HepG2 (cell line): ENCODE measurements at regions not wholly inside any gene's neighbourhood (a gene's known extent, or its start where the extent isn't known, plus 50 kb on each side); places are given as distances from the start of the nearest gene placed in this dataset.

ENCODE experiments used
- ATAC-seq: fragments of 200-7000 bp; cut with Tn5 transposase; 3 replicates; pipeline ENCODE4 v1.9.1; 2020; ENCODE audit warnings: mild to moderate bottlenecking, moderate library complexity
- BruUV-seq: library from RNA; stranded (reverse); fragments of 400-500 nt; replicated peaks from 2 replicates; lab custom pipeline; 2021; lab: Mats Ljungman, UMichigan
- CTCF ChIA-PET: fragments of 300-600 bp; formaldehyde crosslinking; extraction: SDS; loops from one replicate; lab custom pipeline; 2021; ENCODE audit warnings: low total read pairs, inconsistent platforms, low intra/inter-chr PET ratio; lab: Yijun Ruan, JAX
- POLR2A ChIA-PET: fragments of 350-600 bp; sonication (Branson Sonifier 250); formaldehyde crosslinking; loops from one replicate; lab custom pipeline; 2020; ENCODE audit warnings: antibody characterized with exemption, inconsistent platforms; lab: Yijun Ruan, JAX
- DNase-seq: peaks from one replicate; pipeline ENCODE4 v3.0.0-alpha.2; 2015; ENCODE audit warnings: low spot score
- FAIRE-seq: peaks from 3 replicates; lab custom pipeline; 2011; peaks lifted over from hg19 to GRCh38; lab: Jason Lieb, UNC
- H2AFZ ChIP-seq: one replicate; pipeline ENCODE4 v1.6.1; 2011; ENCODE audit warnings: low read length, inconsistent platforms
- H3K27ac ChIP-seq: fragments of 300-600 bp; 3 replicates; pipeline ENCODE4 v1.8.0; 2011; ENCODE audit warnings: mixed run types, mild to moderate bottlenecking, mixed read lengths, low read length, inconsistent platforms; ENCODE audit not compliant: insufficient read depth; ENCODE audit errors: extremely low read length
- H3K27me3 ChIP-seq, 2 experiments: fragments of 200-600 bp in 1 of 2; 2 replicates in 1 of 2; 3 replicates in 1 of 2; pipeline versions ENCODE4 v1.6.0 to v1.8.0; 2011; ENCODE audit warnings: low read length in 2 of 2, mild to moderate bottlenecking in 2 of 2, moderate library complexity in 2 of 2, inconsistent platforms in 1 of 2; ENCODE audit not compliant: insufficient read depth in 2 of 2, control insufficient read depth in 1 of 2
- H3K36me3 ChIP-seq, 2 experiments: fragments of 200-600 bp in 1 of 2; replicated peaks in 1 of 2; 2 replicates in 1 of 2; 3 replicates in 1 of 2; pipeline versions ENCODE4 v1.5.1 to v1.8.0; 2011; ENCODE audit warnings: low read length in 2 of 2, inconsistent platforms in 1 of 2; ENCODE audit not compliant: insufficient read depth in 2 of 2, control insufficient read depth in 1 of 2
- H3K4me1 ChIP-seq: 2 replicates; pipeline ENCODE4 v1.5.1; 2012; ENCODE audit warnings: low read length, inconsistent platforms; ENCODE audit not compliant: insufficient read depth
- H3K4me2 ChIP-seq: 2 replicates; pipeline ENCODE4 v1.6.0; 2011; ENCODE audit warnings: low read depth, low read length, inconsistent platforms
- H3K4me3 ChIP-seq, 3 experiments: fragments of 200-600 bp in 1 of 3; sonication (generic), shearing (Covaris generic) in 1 of 3; replicated peaks in 1 of 3; 2 replicates each; pipeline ENCODE4 v1.5.1; 2011 to 2016; ENCODE audit warnings: low read length in 3 of 3, inconsistent platforms in 2 of 3, low read depth in 2 of 3, mild to moderate bottlenecking in 2 of 3, control low read depth in 1 of 3, mixed read lengths in 1 of 3; ENCODE audit not compliant: insufficient read depth in 1 of 3
- H3K79me2 ChIP-seq: one replicate; pipeline ENCODE4 v1.6.1; 2011; ENCODE audit warnings: low read length, inconsistent platforms; ENCODE audit not compliant: insufficient read depth
- H3K9ac ChIP-seq: 2 replicates; pipeline ENCODE4 v1.6.0; 2011; ENCODE audit warnings: mild to moderate bottlenecking, low read depth, low read length, inconsistent platforms; ENCODE audit not compliant: insufficient read depth
- H3K9me3 ChIP-seq: 2 replicates; pipeline ENCODE4 v1.5.1; 2012; ENCODE audit warnings: mild to moderate bottlenecking, low read length
- H4K20me1 ChIP-seq: 2 replicates; pipeline ENCODE4 v1.6.0; 2011; ENCODE audit warnings: inconsistent platforms, mild to moderate bottlenecking, low read length, moderate library complexity; ENCODE audit not compliant: insufficient read depth
- CTCF ChIP-seq: sonication (generic); formaldehyde crosslinking; IDR thresholded peaks from 2 replicates; pipeline ENCODE4 v1.5.0; 2020; ENCODE audit warnings: mild to moderate bottlenecking, missing genetic modification reagents, moderate library complexity
- GABPB1 ChIP-seq: IDR thresholded peaks from 2 replicates; pipeline ENCODE4 v1.6.1; 2016; ENCODE audit warnings: mild to moderate bottlenecking, missing genetic modification reagents, moderate library complexity, missing compliant biosample characterization
- GMEB2 ChIP-seq: IDR thresholded peaks from 2 replicates; pipeline ENCODE4 v1.6.1; 2016; ENCODE audit warnings: missing biosample characterization, missing genetic modification reagents, low read depth
- IRF2 ChIP-seq: IDR thresholded peaks from 2 replicates; pipeline ENCODE4 v1.6.1; 2018; ENCODE audit warnings: missing genetic modification reagents, missing compliant biosample characterization
- KDM5B ChIP-seq: sonication (generic); formaldehyde crosslinking; IDR thresholded peaks from 2 replicates; pipeline ENCODE4 v1.4.0; 2020; ENCODE audit warnings: missing genetic modification reagents, mild to moderate bottlenecking, borderline replicate concordance
- NFKB2 ChIP-seq: sonication (generic); formaldehyde crosslinking; IDR thresholded peaks from 2 replicates; pipeline ENCODE4 v1.4.0; 2020; ENCODE audit warnings: missing genetic modification reagents, borderline replicate concordance
- PRDM4 ChIP-seq: sonication (generic); formaldehyde crosslinking; IDR thresholded peaks from 2 replicates; pipeline ENCODE4 v1.9.0; 2021; ENCODE audit warnings: missing genetic modification reagents, borderline replicate concordance
- RBFOX2 ChIP-seq: fragments of 200-400 bp; formaldehyde crosslinking; IDR thresholded peaks from 2 replicates; pipeline ENCODE4 v1.6.1; 2017; ENCODE audit warnings: low read depth, mild to moderate bottlenecking, low read length
- SNAPC2 ChIP-seq: sonication (generic); formaldehyde crosslinking; IDR thresholded peaks from 2 replicates; pipeline ENCODE4 v1.8.1; 2022; ENCODE audit warnings: mild to moderate bottlenecking, missing genetic modification reagents
- ZFP41 ChIP-seq: sonication (generic); formaldehyde crosslinking; IDR thresholded peaks from 2 replicates; pipeline ENCODE4 v1.4.0; 2020; ENCODE audit warnings: mild to moderate bottlenecking, missing genetic modification reagents, borderline replicate concordance
- ZFY ChIP-seq: sonication (generic); formaldehyde crosslinking; IDR thresholded peaks from 2 replicates; pipeline ENCODE4 v1.4.0; 2020; ENCODE audit warnings: missing genetic modification reagents
- ZNF121 ChIP-seq: sonication (generic); formaldehyde crosslinking; IDR thresholded peaks from 2 replicates; pipeline ENCODE4 v1.5.0; 2020; ENCODE audit warnings: mild to moderate bottlenecking, missing genetic modification reagents
- ZNF235 ChIP-seq: sonication (generic); formaldehyde crosslinking; IDR thresholded peaks from 2 replicates; pipeline ENCODE4 v1.8.1; 2023; ENCODE audit warnings: mild to moderate bottlenecking, missing genetic modification reagents, borderline replicate concordance
- ZNF580 ChIP-seq: IDR thresholded peaks from 2 replicates; pipeline ENCODE4 v1.6.1; 2016; ENCODE audit warnings: low read depth, borderline replicate concordance
- ZNF614 ChIP-seq: IDR thresholded peaks from 2 replicates; pipeline ENCODE4 v1.6.1; 2018; ENCODE audit warnings: missing biosample characterization, missing genetic modification reagents, inconsistent platforms, borderline replicate concordance
- WGBS: methylation state at CpG from one replicate; pipeline ENCODE4 v1.1.6; 2017; ENCODE audit warnings: low lambda C conversion rate; 5-methylcytosine and 5-hydroxymethylcytosine counted together
- in situ Hi-C: cut with HindIII; loops from 2 replicates; pipeline ENCODE4 v1.10.0; 2017; ENCODE audit warnings: low pct_unique_long_range_greater_than_20kb; ENCODE audit not compliant: extremely low pct_ligation_motif_present
- intact Hi-C: fragments of 100-400 bp; cut with micrococcal nuclease; formaldehyde crosslinking; loops from one replicate; pipeline ENCODE4 v1.10.0; 2022; ENCODE audit not compliant: unreplicated experiment

GRCh38 chr3:127455541-127456450 lies 134.7 kb downstream of the TPRA1 start:
- Histone ChIP-seq H2AFZ (no peak overlapping the region), H3K4me2 (peak overlapping the region; percentile 50), H4K20me1 (0 out of 2 replicates have a peak, but pooled peaks cover 2% of the 10 kb centered on the region), H3K9me3 (no peaks in the 10 kb centered on the region), H3K9ac (no peak overlapping the region), H3K4me1 (no peaks in the 10 kb centered on the region), H3K27ac (no peak overlapping the region), H3K79me2 (no peaks in the 10 kb centered on the region), H3K27me3 (peaks cover 2 to 66% of the 10 kb centered on the region in 2 experiments; a peak in 4 of 5 replicates), H3K4me3 (peak overlapping the region in 1 of 3 experiments; percentile 32; a peak in 1 of 6 replicates), H3K36me3 (no peaks in the 10 kb centered on the region)
- intact Hi-C loops (loop anchor here (5.0 kb wide), 2 partner anchors 413 to 778 kb away; no protein-coding TSS in a partner anchor), in situ Hi-C loops (loop anchor here (5.0 to 10.0 kb wide), 3 partner anchors 201 to 778 kb away; no protein-coding TSS in a partner anchor)
- FAIRE-seq (no peak), DNase-seq (peak; percentile 41), ATAC-seq (peak; percentile 99)
- 30% methylated on average over 13 of the region's 67 CpGs for WGBS
- no TSS peak for BruUV-seq
- ChIA-PET CTCF (interaction anchor here (1.6 to 2.8 kb wide), 3 partner anchors 201 to 776 kb away, joined by 6 to 13 read pairs (median 11); no protein-coding TSS in a partner anchor), POLR2A (interaction anchor here (0.6 kb wide), 1 partner anchor 77 kb away, joined by 3 read pairs; no protein-coding TSS in a partner anchor)
- TF ChIP-seq ZNF580 (CRISPR knock-in tag) (0 out of 2 replicates have a peak, but pooled peaks have one; percentile 33), ZNF235 (CRISPR knock-in tag) (0 out of 2 replicates have a peak, but pooled peaks have one; percentile 47), ZNF121 (peak; percentile 75; the same call in 1 of the 2 replicates), CTCF (CRISPR knock-in tag) (peak; percentile 88), IRF2 (CRISPR knock-in tag) (no peak), ZFP41 (CRISPR knock-in tag) (no peak), ZNF614 (peak; percentile 27; the same call in 1 of the 2 replicates), NFKB2 (peak; percentile 45; the same call in 1 of the 2 replicates), ZFY (CRISPR knock-in tag) (peak; percentile 40), GABPB1 (CRISPR knock-in tag) (peak; percentile 60; the same call in 1 of the 2 replicates), KDM5B (CRISPR knock-in tag) (peak; percentile 63; the same call in 1 of the 2 replicates), SNAPC2 (no peak), RBFOX2 (no peak), PRDM4 (CRISPR knock-in tag) (no peak), GMEB2 (CRISPR knock-in tag) (no peak)
